ENCODE measurements at regions not wholly inside any gene's neighbourhood (a gene's known extent, or its start where the extent isn't known, plus 50 kb on each side); places are given as distances from the start of the nearest gene placed in this dataset.

DNA sequence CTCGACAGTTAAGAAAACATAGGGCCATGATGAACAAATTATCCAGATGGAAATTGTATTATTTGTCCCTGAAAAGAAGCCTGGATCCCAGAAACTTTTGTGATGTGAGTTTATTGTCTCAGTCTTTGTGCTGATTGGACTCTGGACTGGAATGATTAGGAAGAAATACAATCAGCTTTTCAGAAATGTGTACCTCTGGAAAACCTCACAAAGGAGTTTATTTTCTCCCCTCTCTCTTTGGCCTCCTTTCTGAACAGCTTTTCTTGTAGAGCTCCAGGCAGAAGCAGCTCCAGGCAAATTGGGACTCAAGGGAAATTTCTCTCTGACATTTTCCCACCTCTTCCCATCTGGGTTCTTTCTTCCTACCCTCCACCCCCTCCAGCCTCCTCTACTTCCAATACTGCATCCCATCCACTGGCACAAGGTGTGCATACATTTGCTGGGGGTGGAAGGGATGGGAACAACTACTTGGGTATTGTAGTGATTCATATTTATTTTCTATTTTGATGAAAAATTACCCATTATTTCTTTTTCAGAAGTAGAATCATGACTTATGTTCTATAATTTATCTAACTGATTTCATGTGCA is 119.7 kb downstream of the CD47 start:
- no peak for DNase-seq (ENCODE audit: low read depth in 4 of 4, low spot score in 3 of 4)

DNA sequence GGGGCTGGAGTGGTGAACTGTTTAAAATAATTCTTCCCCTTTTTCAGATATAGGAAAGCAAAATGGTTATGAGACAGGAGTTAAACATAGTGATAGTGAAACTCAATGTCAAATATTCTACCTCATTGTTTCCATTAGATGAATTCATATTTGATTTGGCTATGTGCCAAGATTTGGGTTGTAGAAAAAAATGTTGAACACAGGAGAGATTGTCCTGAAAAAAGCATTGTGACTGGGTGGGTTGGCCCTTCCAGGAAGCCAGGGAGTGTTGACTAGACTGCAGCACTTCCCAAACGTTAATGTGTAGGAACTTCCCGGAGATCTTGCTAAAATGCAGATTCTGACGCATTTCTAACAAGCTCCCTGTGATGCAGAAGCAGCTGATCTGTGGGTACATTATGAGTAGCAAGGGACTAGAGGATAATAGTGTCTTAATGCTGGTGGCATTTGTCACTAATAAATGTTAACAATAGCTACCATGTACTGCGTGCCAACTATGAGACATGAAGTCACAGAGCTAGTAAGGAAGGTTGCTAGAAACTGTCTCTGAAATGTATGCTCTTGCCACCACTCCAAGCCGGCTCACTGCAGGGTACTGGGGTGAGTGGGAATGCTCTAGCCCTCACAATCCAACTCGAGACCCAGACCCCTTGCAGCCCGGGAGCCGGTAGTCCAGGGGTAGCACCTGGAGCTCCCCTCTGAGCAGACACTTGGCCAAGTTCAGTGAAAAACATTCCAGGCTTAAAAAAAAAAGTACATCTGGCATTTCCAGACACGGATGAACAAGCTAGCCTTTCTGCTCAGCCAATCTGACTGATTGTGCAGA is 120.6 kb downstream of the CD47 start:
- no peak for DNase-seq (ENCODE audit: low read depth in 4 of 4, low spot score in 3 of 4)

DNA sequence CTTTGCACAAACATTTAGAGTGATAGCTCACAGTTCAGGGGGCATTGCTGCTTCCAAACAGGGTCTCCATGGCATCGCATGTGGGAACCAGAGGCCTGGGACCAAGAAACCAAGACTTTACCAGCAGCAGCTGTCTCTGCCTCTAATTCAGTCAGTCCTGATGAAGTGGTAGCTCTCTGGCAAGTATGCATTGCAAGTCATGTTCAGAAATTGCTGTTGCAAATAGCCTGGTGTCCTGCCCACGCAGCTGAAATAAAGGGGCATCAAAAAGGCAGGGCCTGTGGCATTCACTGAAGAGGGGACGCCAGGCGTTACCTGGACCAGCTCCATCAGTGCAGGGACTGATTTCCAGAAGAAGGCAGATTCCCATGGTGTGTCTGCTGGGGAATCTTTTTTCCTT is 121.3 kb downstream of the CD47 start:
- DNase-seq (ENCODE audit: low read depth in 4 of 4, low spot score in 3 of 4): no peak

DNA sequence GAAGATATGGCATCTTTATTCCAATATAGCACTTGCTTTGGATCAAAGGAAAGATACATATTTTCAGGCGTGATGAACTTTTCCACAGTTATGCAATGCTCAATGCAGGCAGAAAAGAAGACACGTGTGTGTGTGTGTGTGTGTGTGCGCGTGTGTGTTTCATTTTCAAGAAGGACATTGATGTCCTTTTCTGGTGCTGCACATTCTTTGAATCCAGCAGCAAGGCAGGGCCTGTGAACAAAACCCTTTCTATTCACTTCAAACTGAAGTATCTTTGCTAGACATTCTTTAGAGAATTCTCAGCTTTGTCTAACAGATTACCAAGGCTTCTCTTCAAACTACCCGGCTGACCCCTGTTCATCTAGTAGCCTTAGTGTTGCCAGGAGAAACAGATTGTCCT is 124.6 kb downstream of the CD47 start:
- no peak for DNase-seq (ENCODE audit: low read depth in 4 of 4, low spot score in 3 of 4)

DNA sequence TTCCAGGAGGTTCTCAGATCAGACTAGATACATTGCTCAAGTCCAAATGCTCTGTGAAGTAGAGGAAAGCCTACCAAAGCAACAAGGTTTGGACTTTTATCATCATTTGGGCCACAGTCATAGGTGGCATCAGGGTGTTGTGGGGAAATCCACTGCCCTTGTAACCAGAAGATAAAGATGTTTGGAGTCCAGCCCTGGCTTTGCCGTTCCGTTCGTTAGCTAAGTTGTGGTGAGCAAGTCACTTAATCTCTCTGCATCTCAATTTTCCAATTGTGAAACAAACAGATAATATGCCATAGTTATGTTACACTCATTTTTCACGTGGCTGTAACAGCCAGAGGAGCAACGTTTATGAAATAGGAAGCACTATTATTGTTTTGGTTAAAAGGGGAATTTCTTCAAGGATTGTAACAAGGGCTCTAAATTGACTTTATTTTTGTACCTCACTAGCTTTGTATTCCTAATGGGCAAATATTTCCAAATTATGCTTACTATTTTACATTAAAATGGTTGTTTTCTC is 125.6 kb downstream of the CD47 start:
- DNase-seq (ENCODE audit: low read depth in 4 of 4, low spot score in 3 of 4): no peak

DNA sequence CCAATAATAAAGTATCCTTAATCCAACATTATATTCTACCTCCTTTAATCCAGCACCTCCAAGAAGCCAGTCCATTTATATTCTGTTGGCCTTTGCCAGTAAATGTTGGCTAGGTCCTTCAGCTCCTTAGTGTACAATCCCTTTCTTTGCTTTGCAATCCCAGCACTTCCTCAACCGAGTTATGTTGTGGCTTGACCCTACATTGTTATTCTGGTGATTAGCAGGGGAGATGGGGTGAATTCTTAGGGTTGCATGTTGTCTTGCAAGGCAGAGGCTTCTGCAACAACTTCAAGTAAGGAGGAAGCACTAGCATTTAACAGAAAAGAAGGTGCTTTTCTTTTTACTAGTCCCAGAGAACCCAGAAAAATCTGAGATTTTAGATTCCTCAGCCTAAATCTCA is 127.2 kb downstream of the CD47 start:
- no peak for DNase-seq (ENCODE audit: low read depth in 4 of 4, low spot score in 3 of 4)

DNA sequence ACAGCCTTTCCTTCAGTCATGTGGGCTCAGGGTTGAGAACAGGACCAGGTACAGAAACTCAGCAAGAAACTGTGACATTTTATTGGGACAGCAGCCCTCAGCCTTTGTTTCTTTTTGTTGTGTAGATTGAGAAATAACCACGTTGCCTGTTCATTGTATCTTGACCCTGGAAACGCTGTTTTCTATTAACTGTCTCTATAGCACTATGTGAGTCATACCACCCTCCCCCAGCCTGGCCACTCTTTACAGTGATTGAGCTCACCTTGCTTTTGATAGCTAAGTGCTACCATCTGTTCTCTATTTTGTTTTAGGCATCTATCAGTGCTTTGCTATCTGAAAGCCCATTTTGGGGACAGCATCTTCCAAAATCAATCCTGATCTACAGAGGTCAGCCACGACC is 127.9 kb downstream of the CD47 start:
- DNase-seq (ENCODE audit: low read depth in 4 of 4, low spot score in 3 of 4): no peak

DNA sequence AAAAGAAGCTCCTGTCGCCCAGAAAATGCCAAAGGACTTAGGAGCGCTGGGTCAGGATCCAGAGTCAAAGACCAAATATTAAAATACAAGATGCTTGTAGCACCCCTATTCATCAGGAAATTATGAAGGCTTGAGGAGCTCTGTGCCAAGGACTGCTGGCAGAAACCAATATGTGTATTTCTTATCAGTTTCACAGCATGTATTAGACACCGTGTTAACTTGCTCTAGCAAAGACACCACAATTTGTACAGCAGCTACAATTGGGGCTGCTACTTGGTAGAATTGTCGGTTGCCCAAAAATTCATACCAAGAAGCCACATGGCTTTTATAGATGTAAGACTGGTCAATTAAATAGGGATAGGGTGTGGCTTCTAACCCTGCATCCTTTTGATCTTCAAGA is 128.8 kb downstream of the CD47 start:
- DNase-seq (ENCODE audit: low read depth in 4 of 4, low spot score in 3 of 4): no peak

DNA sequence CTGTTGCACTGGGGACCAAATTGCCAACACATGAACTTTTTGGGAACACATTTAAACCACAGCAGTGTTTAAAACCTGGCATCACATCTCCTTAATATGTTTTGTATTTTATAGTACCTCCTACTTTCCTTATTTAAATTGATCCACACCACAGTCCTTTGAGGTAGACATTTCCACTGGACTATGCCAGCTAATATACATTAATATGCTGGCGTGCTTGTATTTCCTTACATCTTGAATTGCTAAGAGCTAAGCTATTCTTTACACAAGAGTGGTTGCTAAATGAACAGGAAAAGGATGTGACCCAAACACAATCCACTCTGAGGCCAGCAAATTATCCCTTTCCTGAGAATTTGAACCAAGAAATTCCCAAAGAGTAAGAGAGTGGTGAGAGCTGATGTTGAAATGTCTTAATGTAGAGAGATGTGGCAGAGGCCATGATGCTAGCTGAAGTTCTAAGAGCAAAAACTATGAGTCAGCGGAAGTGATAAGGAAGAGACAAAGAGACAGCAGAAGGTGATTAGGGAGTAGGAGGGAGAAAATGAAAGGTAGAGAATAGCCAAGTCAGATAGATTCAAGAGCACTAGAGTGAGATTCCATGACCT is 131.2 kb downstream of the CD47 start:
- no peak for DNase-seq (ENCODE audit: low read depth in 4 of 4, low spot score in 3 of 4)

DNA sequence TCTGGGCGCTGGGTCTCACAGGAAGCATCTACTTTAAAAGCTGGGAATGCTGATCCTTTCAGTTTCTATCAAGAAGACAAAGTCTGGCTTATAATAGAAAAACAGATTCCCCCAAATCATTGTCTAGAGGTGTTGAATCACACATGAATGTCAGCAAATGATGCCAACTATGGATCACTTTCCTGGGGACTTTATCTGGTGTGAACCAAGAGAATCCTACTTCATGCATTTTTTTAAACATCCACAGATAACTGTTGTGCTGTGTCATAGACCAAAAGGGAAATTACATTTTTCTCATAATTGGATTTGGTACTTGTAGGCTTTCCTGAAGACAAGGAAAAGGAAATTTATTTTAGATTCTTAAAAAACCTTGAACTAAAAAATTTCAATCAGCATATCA is 132.7 kb downstream of the CD47 start:
- DNase-seq (ENCODE audit: low read depth in 4 of 4, low spot score in 3 of 4): no peak

DNA sequence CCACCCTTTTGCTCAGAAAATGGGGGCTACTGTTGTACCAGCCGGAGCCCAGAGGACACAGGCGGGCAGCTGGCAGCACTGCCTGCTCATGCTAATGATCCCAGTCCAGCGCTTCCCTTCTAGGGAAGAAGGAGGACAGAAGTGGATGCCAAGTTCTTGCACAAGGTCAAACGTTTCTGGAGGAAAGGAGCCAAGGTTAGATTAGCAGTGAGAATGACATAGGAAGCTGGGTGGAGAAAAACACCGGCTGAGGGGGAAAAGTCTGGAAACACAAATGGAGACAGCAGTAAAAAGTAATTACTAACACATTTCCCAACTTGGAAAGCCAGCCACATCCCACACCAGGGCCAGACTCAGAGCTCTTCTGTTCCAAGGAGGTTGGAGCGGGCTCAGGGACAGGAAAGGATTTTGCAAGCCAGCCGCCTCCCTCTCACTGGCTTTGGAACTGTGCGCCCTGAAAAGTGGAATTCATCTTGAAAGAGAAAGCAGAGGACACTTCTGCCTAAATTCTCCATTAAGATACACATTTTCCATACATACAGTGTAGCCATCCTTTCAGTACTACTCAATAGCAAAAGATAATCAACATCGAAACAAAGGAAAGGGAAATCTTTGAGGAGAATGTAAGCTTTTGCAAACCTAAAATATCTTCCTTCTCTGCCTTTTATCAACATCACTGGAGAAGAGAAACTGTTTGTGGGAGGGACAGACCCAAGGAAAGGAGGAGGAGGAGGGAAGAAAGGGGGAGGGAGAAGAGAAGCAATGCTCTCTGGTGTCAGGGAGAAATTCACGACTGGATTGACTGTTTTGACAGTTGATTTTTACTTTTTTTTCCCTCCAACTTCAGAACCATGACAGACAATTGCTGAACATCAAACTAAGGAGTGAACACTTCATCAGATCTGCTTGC is 133.6 kb downstream of the CD47 start:
- no peak for DNase-seq (ENCODE audit: low read depth in 4 of 4, low spot score in 3 of 4)

DNA sequence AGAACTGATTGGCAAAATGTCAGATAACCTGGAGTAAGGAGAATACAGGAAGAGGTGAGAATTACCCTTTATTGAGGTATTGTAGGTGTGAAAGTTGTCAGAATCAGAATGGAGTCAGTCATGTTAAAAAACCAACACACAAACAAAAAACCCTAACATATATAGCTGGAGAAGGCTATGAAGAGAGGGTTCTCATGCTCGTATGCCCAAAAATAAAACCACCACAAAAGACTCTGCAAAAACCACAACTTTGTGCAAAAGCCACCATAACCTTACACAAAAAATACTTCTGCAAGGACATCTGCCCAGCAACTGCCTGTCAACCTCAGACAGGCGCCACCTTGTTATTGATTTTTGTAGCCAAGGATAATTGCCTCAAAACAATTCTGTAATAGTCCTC is 136.0 kb downstream of the CD47 start:
- no peak for DNase-seq (ENCODE audit: low read depth in 4 of 4, low spot score in 3 of 4)

DNA sequence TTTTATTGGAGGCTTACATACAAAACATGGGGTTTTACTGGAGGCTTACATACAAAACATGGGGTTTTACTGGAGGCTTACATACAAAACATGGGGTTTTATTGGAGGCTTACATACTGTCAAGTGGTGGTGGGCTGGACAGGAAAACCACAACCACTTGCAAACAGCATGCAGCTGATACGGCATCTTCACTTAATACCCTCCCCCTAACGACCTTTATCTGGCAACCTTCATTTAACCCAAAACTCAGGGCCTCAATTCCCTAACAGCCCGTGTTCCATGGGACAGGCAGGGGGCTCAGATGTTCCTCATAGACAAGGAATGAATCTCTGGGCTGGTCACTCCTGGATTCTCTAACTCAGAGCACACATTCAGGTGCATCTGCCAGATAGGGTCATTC is 137.1 kb downstream of the CD47 start:
- no peak for DNase-seq (ENCODE audit: low read depth in 4 of 4, low spot score in 3 of 4)

DNA sequence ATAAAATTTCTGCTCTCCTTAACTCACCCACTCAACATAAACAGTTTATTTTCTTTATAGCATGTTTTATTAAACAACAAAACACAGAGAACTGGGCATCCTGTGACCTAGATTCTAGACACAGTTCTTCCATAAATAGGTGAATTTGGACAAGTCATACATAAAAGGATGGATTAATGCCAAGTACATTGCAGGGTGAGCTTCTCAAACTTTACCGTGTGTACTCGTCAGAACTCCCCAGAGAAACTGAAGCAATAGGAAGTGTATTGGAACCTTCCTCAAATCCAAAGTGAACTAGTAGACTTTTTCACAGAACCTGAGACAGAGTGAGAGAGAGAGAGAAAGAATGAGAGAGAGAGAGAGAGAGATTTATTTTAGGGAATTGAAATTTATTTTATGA is 139.7 kb downstream of the CD47 start:
- DNase-seq (ENCODE audit: low read depth in 4 of 4, low spot score in 3 of 4): no peak

DNA sequence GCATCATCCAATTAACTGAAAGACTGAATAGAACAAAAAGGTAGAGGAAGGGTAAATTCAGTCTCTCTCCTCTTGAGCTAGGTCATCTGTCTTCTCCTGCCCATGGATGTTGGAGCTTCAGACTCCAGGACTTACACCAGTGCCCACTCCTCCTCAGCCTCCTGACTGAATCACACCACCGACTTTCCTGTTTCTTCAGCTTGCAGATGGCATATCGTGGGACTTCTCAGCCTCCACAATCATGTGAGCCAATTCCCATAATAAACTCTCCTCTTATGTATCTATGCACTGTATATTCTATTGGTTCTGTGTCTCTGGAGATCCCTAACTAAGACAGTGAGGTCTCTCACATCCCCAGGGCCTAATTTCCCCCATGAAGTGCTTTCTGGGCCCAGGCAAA is 140.4 kb downstream of the CD47 start:
- DNase-seq (ENCODE audit: low read depth in 4 of 4, low spot score in 3 of 4): no peak

DNA sequence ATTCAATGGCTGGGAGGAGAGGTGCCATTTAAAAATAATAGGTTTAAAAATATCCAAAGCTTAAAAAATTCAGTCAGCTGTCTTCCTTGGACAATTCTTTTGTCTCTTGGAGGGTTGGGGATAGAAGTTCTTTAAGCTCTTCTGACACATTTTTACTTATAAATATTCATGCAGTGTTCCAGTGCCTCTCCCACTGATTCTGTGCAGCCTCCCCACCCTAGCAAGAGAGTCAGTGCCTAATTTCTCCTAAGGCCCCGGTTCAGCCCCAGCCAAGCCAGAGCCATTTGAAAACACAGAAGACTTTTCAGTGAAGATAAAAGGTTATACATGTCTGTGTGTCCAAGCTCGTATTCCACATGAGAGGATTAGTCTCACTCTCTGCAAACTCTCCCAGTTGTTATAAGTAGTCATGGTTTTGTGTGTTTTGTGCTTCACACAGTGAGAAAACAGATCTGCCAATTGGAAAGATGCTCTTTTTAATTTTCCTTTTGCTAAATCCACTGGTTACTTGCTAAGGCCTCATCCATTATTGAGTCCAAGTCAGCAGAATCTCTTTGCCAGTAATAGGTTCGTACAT is 141.3 kb downstream of the CD47 start:
- no peak for DNase-seq (ENCODE audit: low read depth in 4 of 4, low spot score in 3 of 4)

DNA sequence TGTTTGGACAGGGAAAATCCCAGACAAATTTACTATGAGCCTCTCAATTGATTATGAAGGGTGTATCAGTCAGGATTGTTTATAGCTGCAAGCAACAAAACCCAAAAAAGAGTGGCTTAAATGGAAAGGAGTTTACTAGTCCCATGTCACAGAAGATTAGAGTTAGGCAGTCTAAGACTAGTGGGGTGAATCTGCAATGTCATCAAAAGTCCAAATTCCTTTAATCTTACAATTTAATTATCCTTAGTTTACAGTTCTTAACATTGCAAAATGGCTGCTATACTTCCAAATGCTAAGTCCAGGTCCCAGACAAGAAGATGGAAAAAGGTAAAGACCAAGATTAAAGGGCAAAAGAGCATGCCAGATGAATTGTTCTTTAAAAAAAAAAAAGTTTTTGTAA is 143.6 kb downstream of the CD47 start:
- DNase-seq (ENCODE audit: low read depth in 4 of 4, low spot score in 3 of 4): no peak

DNA sequence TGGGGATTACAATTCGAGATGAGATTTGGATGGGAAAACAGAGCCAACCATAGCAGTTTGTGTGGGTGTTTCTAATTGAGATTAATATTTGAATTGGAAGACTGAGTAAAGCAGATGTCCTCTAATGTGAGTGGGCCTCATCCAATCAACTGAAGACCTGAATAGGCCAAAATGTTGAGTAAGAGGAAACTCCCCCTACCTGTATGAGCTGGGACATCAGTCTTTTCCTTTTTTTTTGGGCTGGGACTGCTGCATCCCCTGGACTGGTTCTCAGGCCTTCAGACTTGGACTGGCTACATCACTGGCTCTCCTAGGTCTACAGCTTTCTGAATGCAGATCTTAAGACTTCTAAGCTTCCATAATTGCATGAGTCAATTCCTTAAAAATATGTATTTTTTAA is 144.1 kb downstream of the CD47 start:
- no peak for DNase-seq (ENCODE audit: low read depth in 4 of 4, low spot score in 3 of 4)

DNA sequence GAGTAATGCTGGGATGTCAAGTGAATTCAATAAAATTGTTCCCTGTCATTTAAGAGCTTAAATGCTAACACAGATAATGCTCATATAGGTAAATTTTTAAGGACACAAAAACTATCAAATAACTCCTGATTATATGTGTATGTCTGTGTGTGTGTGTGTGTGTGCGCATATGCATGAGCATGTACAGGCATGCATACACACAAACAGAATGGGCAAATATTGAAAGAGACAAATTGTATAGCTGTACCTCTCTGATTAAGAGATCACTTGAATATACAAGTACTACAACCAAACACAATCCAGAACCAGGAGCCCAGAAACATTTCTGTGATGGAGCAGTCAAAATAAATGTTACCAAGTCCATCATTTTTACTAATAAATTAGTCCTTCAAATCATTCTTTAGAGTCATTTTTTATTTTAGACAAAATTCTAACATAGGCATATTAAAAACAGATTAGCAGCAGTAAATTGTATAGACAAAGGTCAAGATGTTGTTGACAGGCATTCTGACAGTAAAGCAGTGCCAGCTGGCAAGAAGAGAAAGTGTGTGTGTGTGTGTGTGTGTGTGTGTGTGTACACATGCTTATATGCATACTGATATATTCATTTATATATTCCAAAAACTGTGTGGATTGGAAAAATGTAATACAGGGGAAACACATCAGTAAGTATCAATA is 145.3 kb downstream of the CD47 start:
- no peak for DNase-seq (ENCODE audit: low read depth in 4 of 4, low spot score in 3 of 4)

Data from left renal pelvis (tissue), 4 donors.